Loucy (cell line): ENCODE measurements at regions not wholly inside any gene's neighbourhood (a gene's known extent, or its start where the extent isn't known, plus 50 kb on each side); places are given as distances from the start of the nearest gene placed in this dataset.

Experiments used
- H2AFZ ChIP-seq: fragments of 200-600 bp; sonication (generic); 2 replicates; pipeline ENCODE4 v1.6.0; 2016; ENCODE audit warnings: antibody characterized with exemption, mild to moderate bottlenecking, low read length, moderate library complexity
- H3F3A ChIP-seq: fragments of 200-600 bp; 2 replicates; pipeline ENCODE4 v1.6.0; 2016; ENCODE audit warnings: antibody characterized with exemption, low read depth, mild to moderate bottlenecking
- H3K27me3 ChIP-seq: fragments of 200-600 bp; sonication (generic); 2 replicates; pipeline ENCODE4 v1.6.1; 2014; ENCODE audit warnings: low read length, mild to moderate bottlenecking; ENCODE audit not compliant: insufficient read depth, poor library complexity, severe bottlenecking
- H3K36me3 ChIP-seq: fragments of 200-600 bp; sonication (generic); 2 replicates; pipeline ENCODE4 v1.6.1; 2016; ENCODE audit warnings: low read length; ENCODE audit not compliant: insufficient read depth
- H3K4me1 ChIP-seq: fragments of 200-600 bp; sonication (generic); 2 replicates; pipeline ENCODE4 v1.5.1; 2014; ENCODE audit warnings: low read length, mild to moderate bottlenecking; ENCODE audit not compliant: insufficient read depth, poor library complexity, severe bottlenecking
- H3K4me2 ChIP-seq: fragments of 200-600 bp; sonication (generic); 2 replicates; pipeline ENCODE4 v1.6.0; 2014; ENCODE audit warnings: antibody characterized with exemption, low read length, low read depth, mild to moderate bottlenecking; ENCODE audit not compliant: poor library complexity, severe bottlenecking
- H3K4me3 ChIP-seq: fragments of 200-600 bp; sonication (generic); 2 replicates; pipeline ENCODE4 v1.5.1; 2014; ENCODE audit warnings: low read length, mild to moderate bottlenecking, mixed read lengths; ENCODE audit not compliant: poor library complexity, severe bottlenecking
- H3K79me2 ChIP-seq: fragments of 200-600 bp; sonication (generic); 2 replicates; pipeline ENCODE4 v1.6.1; 2014; ENCODE audit warnings: low read length; ENCODE audit not compliant: insufficient read depth
- H3K9ac ChIP-seq: fragments of 200-600 bp; sonication (generic); 2 replicates; pipeline ENCODE4 v1.6.0; 2014; ENCODE audit warnings: mild to moderate bottlenecking, low read depth, low read length, moderate library complexity; ENCODE audit not compliant: poor library complexity, severe bottlenecking
- H3K9me2 ChIP-seq: fragments of 200-600 bp; sonication (generic); replicated peaks from 2 replicates; pipeline ENCODE4 v1.6.1; 2016; ENCODE audit warnings: low read depth, low read length, mixed read lengths
- H3K9me3 ChIP-seq: fragments of 200-600 bp; sonication (generic); 2 replicates; pipeline ENCODE4 v1.6.1; 2014; ENCODE audit warnings: mild to moderate bottlenecking, antibody characterized with exemption, low read length, low read depth; ENCODE audit not compliant: insufficient read depth
- H4K20me1 ChIP-seq: fragments of 200-600 bp; sonication (generic); 2 replicates; pipeline ENCODE4 v1.6.0; 2014; ENCODE audit warnings: antibody characterized with exemption, low read length, mild to moderate bottlenecking; ENCODE audit not compliant: insufficient read depth, poor library complexity, severe bottlenecking
- EZH2phosphoT487 ChIP-seq: fragments of 200-600 bp; IDR thresholded peaks from 2 replicates; pipeline ENCODE4 v1.6.1; 2018; ENCODE audit warnings: antibody characterized with exemption, mild to moderate bottlenecking, moderate library complexity, borderline replicate concordance
- TF ChIP-seq, protein P1 (sequence below): fragments of 200-600 bp; sonication (generic); conservative IDR thresholded peaks from 2 replicates; pipeline ENCODE4 v1.5.1; 2014; ENCODE audit warnings: mild to moderate bottlenecking, antibody characterized with exemption, low read length

GRCh38 chr6:87926687-87927086, 121.0 kb upstream of the SPACA1 start:
- no peak overlapping the region for H2AFZ ChIP-seq
- no peaks in the 10 kb centered on the region for H4K20me1 ChIP-seq
- no peaks in the 10 kb centered on the region for H3K79me2 ChIP-seq
- no peaks in the 10 kb centered on the region for H3K4me1 ChIP-seq
- no peak overlapping the region for H3K4me2 ChIP-seq
- H3K9ac ChIP-seq: no peak overlapping the region
- H3K36me3 ChIP-seq: no peaks in the 10 kb centered on the region
- no peaks in the 10 kb centered on the region for H3K9me2 ChIP-seq
- H3K9me3 ChIP-seq: no peaks in the 10 kb centered on the region
- no peak overlapping the region for H3K4me3 ChIP-seq
- no peaks in the 10 kb centered on the region for H3K27me3 ChIP-seq
- TF ChIP-seq, protein P1, sequence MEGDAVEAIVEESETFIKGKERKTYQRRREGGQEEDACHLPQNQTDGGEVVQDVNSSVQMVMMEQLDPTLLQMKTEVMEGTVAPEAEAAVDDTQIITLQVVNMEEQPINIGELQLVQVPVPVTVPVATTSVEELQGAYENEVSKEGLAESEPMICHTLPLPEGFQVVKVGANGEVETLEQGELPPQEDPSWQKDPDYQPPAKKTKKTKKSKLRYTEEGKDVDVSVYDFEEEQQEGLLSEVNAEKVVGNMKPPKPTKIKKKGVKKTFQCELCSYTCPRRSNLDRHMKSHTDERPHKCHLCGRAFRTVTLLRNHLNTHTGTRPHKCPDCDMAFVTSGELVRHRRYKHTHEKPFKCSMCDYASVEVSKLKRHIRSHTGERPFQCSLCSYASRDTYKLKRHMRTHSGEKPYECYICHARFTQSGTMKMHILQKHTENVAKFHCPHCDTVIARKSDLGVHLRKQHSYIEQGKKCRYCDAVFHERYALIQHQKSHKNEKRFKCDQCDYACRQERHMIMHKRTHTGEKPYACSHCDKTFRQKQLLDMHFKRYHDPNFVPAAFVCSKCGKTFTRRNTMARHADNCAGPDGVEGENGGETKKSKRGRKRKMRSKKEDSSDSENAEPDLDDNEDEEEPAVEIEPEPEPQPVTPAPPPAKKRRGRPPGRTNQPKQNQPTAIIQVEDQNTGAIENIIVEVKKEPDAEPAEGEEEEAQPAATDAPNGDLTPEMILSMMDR: no peak
- TF ChIP-seq EZH2phosphoT487: no peak
- no peaks in the 10 kb centered on the region for H3F3A ChIP-seq

GRCh38 chr6:87926072-87926471, 121.6 kb upstream of the SPACA1 start:
- TF ChIP-seq, protein P1: no peak
- no peak for TF ChIP-seq EZH2phosphoT487
- H2AFZ ChIP-seq: no peak overlapping the region
- H3K4me1 ChIP-seq: no peaks in the 10 kb centered on the region
- no peak overlapping the region for H3K4me3 ChIP-seq
- no peaks in the 10 kb centered on the region for H3K27me3 ChIP-seq
- no peaks in the 10 kb centered on the region for H3K79me2 ChIP-seq
- no peaks in the 10 kb centered on the region for H3K9me2 ChIP-seq
- no peaks in the 10 kb centered on the region for H3K36me3 ChIP-seq
- H4K20me1 ChIP-seq: no peaks in the 10 kb centered on the region
- no peak overlapping the region for H3K4me2 ChIP-seq
- no peak overlapping the region for H3K9ac ChIP-seq
- H3K9me3 ChIP-seq: no peaks in the 10 kb centered on the region
- H3F3A ChIP-seq: no peaks in the 10 kb centered on the region

GRCh38 chr6:87925373-87926060, 122.1 kb upstream of the SPACA1 start:
- Histone ChIP-seq H3F3A (no peaks in the 10 kb centered on the region), H4K20me1 (no peaks in the 10 kb centered on the region), H2AFZ (no peak overlapping the region), H3K4me2 (no peak overlapping the region), H3K9me3 (no peaks in the 10 kb centered on the region), H3K4me1 (no peaks in the 10 kb centered on the region), H3K36me3 (no peaks in the 10 kb centered on the region), H3K9me2 (no peaks in the 10 kb centered on the region), H3K4me3 (no peak overlapping the region), H3K27me3 (no peaks in the 10 kb centered on the region), H3K79me2 (no peaks in the 10 kb centered on the region), H3K9ac (no peak overlapping the region)
- no peak for TF ChIP-seq EZH2phosphoT487
- TF ChIP-seq, protein P1: no peak
